ENCODE measurements at regions not wholly inside any gene's neighbourhood (a gene's known extent, or its start where the extent isn't known, plus 50 kb on each side); places are given as distances from the start of the nearest gene placed in this dataset.

GRCh38 chr15:61798631-61799030, 261.6 kb downstream of the VPS13C start:
- no peak for TF ChIP-seq ZFX (IDR thresholded peaks at IDR 0.05; ENCODE audit: borderline replicate concordance)
- TF ChIP-seq, protein P1, sequence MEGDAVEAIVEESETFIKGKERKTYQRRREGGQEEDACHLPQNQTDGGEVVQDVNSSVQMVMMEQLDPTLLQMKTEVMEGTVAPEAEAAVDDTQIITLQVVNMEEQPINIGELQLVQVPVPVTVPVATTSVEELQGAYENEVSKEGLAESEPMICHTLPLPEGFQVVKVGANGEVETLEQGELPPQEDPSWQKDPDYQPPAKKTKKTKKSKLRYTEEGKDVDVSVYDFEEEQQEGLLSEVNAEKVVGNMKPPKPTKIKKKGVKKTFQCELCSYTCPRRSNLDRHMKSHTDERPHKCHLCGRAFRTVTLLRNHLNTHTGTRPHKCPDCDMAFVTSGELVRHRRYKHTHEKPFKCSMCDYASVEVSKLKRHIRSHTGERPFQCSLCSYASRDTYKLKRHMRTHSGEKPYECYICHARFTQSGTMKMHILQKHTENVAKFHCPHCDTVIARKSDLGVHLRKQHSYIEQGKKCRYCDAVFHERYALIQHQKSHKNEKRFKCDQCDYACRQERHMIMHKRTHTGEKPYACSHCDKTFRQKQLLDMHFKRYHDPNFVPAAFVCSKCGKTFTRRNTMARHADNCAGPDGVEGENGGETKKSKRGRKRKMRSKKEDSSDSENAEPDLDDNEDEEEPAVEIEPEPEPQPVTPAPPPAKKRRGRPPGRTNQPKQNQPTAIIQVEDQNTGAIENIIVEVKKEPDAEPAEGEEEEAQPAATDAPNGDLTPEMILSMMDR (IDR thresholded peaks at IDR 0.05): no peak
- no peak overlapping the region for H3K27ac ChIP-seq

DNA sequence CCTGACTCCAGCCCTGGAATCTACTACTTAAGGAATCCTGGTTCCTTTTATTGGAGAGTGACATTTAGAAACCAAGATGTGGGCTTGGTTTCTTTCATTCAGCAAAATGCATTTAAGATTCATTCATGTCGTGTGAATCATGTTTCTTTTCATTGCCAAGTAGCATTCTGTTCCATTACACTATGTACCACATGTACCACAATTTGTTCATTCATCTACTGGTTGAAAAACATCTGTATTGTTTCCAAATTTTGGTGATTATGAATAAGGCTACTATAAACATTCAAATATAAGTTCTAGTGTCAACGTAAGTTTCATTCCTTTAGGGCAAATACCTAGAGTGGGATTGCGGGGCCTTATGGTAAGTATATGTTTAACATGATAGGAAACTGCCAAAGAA, 264.2 kb downstream of the VPS13C start:
- TF ChIP-seq ZFX (IDR thresholded peaks at IDR 0.05; ENCODE audit: borderline replicate concordance): no peak
- TF ChIP-seq, protein P1 (IDR thresholded peaks at IDR 0.05): no peak
- H3K27ac ChIP-seq: no peak overlapping the region

DNA sequence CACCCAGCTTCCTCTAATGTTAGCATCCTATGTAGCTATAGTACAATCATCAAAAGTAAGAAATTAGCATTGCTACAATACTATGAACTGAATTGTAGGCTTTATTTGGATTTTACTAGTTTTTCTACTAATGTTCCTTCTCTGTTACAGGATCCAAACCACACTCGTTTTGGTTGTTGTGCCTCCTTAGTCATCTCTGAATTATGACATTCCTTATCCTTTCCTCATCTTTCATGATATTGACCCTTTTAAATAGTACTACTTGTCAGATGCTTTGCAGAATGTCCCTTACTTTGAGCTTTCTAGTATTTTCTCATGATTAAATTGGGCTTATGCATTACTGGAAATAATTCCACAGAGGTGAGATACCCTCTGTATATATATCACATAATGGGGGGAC, 265.4 kb downstream of the VPS13C start:
- TF ChIP-seq, protein P1 (IDR thresholded peaks at IDR 0.05): no peak
- TF ChIP-seq ZFX (IDR thresholded peaks at IDR 0.05; ENCODE audit: borderline replicate concordance): no peak
- no peak overlapping the region for H3K27ac ChIP-seq

GRCh38 chr15:61794276-61794675, 266.0 kb downstream of the VPS13C start:
- TF ChIP-seq, protein P1 (IDR thresholded peaks at IDR 0.05): no peak
- TF ChIP-seq ZFX (IDR thresholded peaks at IDR 0.05; ENCODE audit: borderline replicate concordance): no peak
- no peak overlapping the region for H3K27ac ChIP-seq

DNA sequence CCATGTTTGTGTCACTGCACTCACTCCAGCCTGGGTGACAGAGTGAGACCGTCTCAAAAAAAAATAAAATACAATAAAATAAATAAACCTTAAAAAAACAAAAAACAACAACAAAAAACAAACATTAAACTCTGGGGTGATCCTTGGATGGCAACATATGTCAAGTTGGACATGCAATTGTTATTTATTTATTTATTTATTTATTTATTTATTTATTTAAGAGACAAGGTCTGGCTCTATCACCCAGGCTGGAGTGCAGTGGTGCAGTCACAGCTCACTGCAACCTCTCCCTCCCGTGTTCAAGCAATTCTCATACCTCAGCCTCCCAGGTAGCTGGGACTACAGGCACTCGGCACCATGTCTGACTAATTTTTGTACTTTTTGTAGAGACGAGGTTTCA, 275.5 kb downstream of the VPS13C start:
- TF ChIP-seq, protein P1 (IDR thresholded peaks at IDR 0.05): no peak
- TF ChIP-seq ZFX (IDR thresholded peaks at IDR 0.05; ENCODE audit: borderline replicate concordance): no peak

DNA sequence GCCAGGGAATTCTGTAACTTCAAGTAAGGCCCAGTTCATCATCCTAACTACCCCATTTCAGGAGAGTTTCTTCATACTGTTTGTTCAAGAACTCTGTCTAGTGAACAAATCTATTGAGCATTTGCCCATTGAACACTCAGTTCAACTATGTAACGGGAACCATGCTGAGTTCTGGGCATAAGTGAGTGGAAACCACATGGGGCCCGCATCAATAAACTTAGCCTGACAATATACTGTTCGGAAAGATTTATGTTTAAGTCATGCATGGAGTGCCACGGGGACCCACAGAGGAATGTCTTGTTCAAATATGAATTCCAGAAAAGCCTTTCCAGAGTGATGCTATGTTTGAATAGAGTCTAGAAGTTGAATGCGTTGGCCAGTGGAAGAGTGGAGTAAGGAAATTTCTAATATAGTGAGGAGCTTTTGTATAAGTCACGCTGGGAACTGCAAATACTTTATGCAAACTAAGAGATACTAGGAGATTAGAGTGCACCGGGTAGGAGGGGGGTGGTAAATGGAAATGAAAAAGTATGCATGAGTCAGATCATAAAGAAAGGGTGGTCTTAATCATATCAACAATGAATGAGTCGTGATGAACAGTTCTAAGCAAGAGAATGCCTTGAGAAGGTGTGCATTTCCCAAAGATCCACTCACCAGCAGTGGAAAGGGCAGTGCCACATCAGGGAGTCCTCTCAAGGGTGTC, 279.8 kb downstream of the VPS13C start:
- no peak for TF ChIP-seq ZFX (IDR thresholded peaks at IDR 0.05; ENCODE audit: borderline replicate concordance)
- TF ChIP-seq, protein P1 (IDR thresholded peaks at IDR 0.05): no peak
- H3K27ac ChIP-seq: no peak overlapping the region

More for the DNA sequence above, 275.5 kb downstream of the VPS13C start:
- H3K27ac ChIP-seq: no peak overlapping the region

GRCh38 chr15:61777689-61778088, 282.6 kb downstream of the VPS13C start:
- no peak overlapping the region for H3K27ac ChIP-seq
- TF ChIP-seq ZFX (IDR thresholded peaks at IDR 0.05; ENCODE audit: borderline replicate concordance): no peak
- TF ChIP-seq, protein P1 (IDR thresholded peaks at IDR 0.05): no peak
